AG04449 (cell line): ENCODE measurements at regions not wholly inside any gene's neighbourhood (a gene's known extent, or its start where the extent isn't known, plus 50 kb on each side); places are given as distances from the start of the nearest gene placed in this dataset.
A peak's percentile ranks its signal among the peaks of the same experiment; 100 is the strongest.
"Not testable (repeated sequence)": the region's sequence is repeated elsewhere in the genome, so short reads cannot be mapped to it uniquely, and the experiment has no call there.

Experiments
- CTCF ChIA-PET: fragments of 350-600 bp; formaldehyde crosslinking; extraction: SDS; loops from one replicate; lab custom pipeline; 2021; ENCODE audit warnings: antibody characterized with exemption; lab: Yijun Ruan, JAX
- POLR2A ChIA-PET: fragments of 400-600, 350-600 bp; formaldehyde crosslinking; extraction: SDS; loops from one replicate; lab custom pipeline; 2020; ENCODE audit warnings: antibody characterized with exemption, inconsistent platforms; lab: Yijun Ruan, JAX
- DNase-seq: peaks from one replicate; pipeline ENCODE4 v3.0.0-alpha.2; 2010; ENCODE audit warnings: low read depth, low spot score
- H3K4me3 ChIP-seq: 2 replicates; pipeline ENCODE4 v1.5.1; 2011; ENCODE audit warnings: low read depth, mild to moderate bottlenecking, control low read depth, low read length
- CTCF ChIP-seq: IDR thresholded peaks from one replicate; pipeline ENCODE4 v1.5.1; 2011; ENCODE audit warnings: mild to moderate bottlenecking, moderate library complexity, low read length, control low read depth, inconsistent platforms; ENCODE audit not compliant: insufficient read depth; ENCODE audit errors: missing control alignments

DNA sequence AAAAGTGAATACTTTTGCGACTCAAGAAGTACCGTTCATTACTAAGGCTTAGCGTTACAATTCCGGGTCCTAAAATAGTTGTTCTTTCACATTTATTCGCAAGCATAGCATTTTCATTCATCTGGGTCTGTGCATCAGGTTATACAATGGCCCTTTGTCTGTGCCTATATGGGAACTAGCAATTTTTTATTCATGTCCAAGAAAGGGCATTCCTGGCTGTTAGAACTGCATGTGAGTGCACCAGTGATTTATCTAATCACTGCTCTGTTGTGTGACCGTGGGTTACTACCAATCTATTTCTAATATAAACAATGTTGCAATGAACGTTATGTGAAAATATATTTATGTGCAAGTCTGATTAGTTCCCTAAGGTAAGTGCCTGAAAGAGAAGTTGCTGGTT lies 63.8 kb downstream of the SPANXA1 start:
- POLR2A ChIA-PET, CTCF ChIA-PET, DNase-seq, H3K4me3 ChIP-seq: not testable (repeated sequence)

DNA sequence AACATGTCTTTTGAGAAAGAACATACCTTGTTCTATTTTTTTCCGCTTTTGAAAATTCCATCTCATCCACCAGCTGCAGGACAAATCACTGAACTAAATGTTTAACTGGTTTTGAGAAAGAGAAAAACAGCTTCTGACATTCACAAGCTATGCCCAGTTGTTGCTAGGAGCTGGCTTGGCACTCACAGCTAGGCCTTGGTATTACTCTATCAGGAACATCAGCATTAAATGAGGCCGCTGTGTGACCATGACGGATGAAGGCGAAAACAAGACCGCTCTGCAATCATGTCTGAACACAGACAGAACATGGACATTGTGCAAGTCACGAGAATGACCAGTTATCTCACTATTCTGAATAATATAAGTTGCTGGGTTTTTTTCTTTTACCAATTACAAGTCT lies 108.8 kb downstream of the SPANXA1 start:
- POLR2A ChIA-PET, CTCF ChIA-PET, H3K4me3 ChIP-seq, DNase-seq: not testable (repeated sequence)

GRCh38 chrX:141469469-141469868 lies 115.1 kb downstream of the SPANXA1 start:
- DNase-seq = no peak
- ChIA-PET CTCF (no interaction called here), POLR2A (no interaction called here)
- no peak for TF ChIP-seq CTCF
- H3K4me3 ChIP-seq = no peak overlapping the region

- peak; percentile 10 for DNase-seq
- H3K4me3 ChIP-seq = no peak overlapping the region
- no peak for TF ChIP-seq CTCF
- POLR2A ChIA-PET = interaction anchor here (0.6 kb wide), 1 partner anchor 102 kb away, joined by 3 read pairs; no protein-coding TSS in a partner anchor
- CTCF ChIA-PET = no interaction called here
These were observed 115.6 kb downstream of the SPANXA1 start for GRCh38 chrX:141468940-141469339.

DNA sequence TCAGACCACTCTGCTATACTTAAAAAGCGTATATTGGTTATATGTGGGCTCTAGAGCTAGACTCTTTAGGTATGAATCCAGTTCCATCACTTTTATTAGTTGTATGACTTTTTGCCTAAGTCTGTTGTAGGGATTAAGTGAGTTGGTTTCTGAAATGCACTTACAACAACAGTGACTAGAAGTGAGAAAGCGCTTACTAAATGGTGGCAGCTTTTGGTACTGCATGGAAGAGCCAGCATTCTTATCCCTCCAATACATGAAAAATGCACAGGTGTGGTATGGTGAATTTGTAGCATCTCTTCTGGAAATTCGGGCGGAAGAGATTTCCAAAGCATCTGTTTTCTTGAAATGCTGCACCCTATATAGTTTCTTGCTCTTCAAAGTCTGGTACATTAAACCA lies 117.1 kb downstream of the SPANXA1 start:
- DNase-seq = no peak
- TF ChIP-seq CTCF = no peak
- ChIA-PET CTCF (interaction anchor here (0.8 to 1.6 kb wide), 3 partner anchors 9 to 549 kb away, joined by 3 to 4 read pairs (median 3); no protein-coding TSS in a partner anchor), POLR2A (no interaction called here)
- H3K4me3 ChIP-seq = no peak overlapping the region

GRCh38 chrX:141455103-141455502 lies 129.4 kb downstream of the SPANXA1 start:
- no peak for DNase-seq
- H3K4me3 ChIP-seq = no peak overlapping the region
- CTCF ChIA-PET = no interaction called here
- TF ChIP-seq CTCF = no peak
- POLR2A ChIA-PET = no interaction called here

- CTCF ChIA-PET = no interaction called here
These were observed 140.6 kb downstream of the SPANXA1 start for GRCh38 chrX:141443922-141444321.

More at GRCh38 chrX:141443922-141444321, 140.6 kb downstream of the SPANXA1 start:
- no peak for DNase-seq
- no peak overlapping the region for H3K4me3 ChIP-seq
- POLR2A ChIA-PET = no interaction called here
- no peak for TF ChIP-seq CTCF
